Suprapubic skin (tissue), 4 donors: ENCODE measurements at regions not wholly inside any gene's neighbourhood (a gene's known extent, or its start where the extent isn't known, plus 50 kb on each side); places are given as distances from the start of the nearest gene placed in this dataset.

Source experiments
- DNase-seq, 2 donors: peaks; one replicate each; pipeline ENCODE4 v3.0.0-alpha.2; 2019; ENCODE audit warnings: low spot score in 2 of 2
- H3K27ac ChIP-seq: fragments of 200-600 bp; sonication (generic); one replicate; pipeline ENCODE4 v1.5.1; 2019
- H3K27me3 ChIP-seq: fragments of 200-600 bp; sonication (generic); one replicate; pipeline ENCODE4 v1.5.1; 2019
- H3K36me3 ChIP-seq: fragments of 200-600 bp; sonication (generic); one replicate; pipeline ENCODE4 v1.5.1; 2019
- H3K4me1 ChIP-seq: fragments of 200-600 bp; sonication (generic); one replicate; pipeline ENCODE4 v1.5.1; 2019
- H3K4me3 ChIP-seq: fragments of 200-600 bp; sonication (generic); one replicate; pipeline ENCODE4 v1.5.1; 2019; ENCODE audit warnings: mild to moderate bottlenecking
- H3K9me3 ChIP-seq: fragments of 200-600 bp; sonication (generic); one replicate; pipeline ENCODE4 v1.5.1; 2019
- CTCF ChIP-seq, 2 donors: fragments of 200-600 bp in 1 of 2; fragments of 450-650 bp in 1 of 2; sonication (generic) in 1 of 2; IDR thresholded peaks; one replicate each; pipeline ENCODE4 v1.5.1; 2016 to 2019; ENCODE audit warnings: antibody characterized with exemption in 2 of 2, mild to moderate bottlenecking in 1 of 2, moderate library complexity in 1 of 2
- EP300 ChIP-seq: sonication (generic); formaldehyde crosslinking; IDR thresholded peaks from one replicate; pipeline ENCODE4 v1.6.1; 2017; ENCODE audit warnings: antibody characterized with exemption
- POLR2A ChIP-seq, 2 donors: fragments of 450-650 bp; IDR thresholded peaks; one replicate each; pipeline ENCODE4 v1.6.1; 2017; ENCODE audit warnings: antibody characterized with exemption in 2 of 2, mild to moderate bottlenecking in 2 of 2, moderate library complexity in 2 of 2
- POLR2AphosphoS5 ChIP-seq, 3 donors: sonication (generic); formaldehyde crosslinking; IDR thresholded peaks; one replicate each; pipeline ENCODE4 v1.6.1; 2017; ENCODE audit warnings: antibody characterized with exemption in 3 of 3
- WGBS: methylation state at CpG from one replicate; pipeline ENCODE4 v1.1.5; 2018; 5-methylcytosine and 5-hydroxymethylcytosine counted together

- no peaks in the 10 kb centered on the region for H3K27me3 ChIP-seq
- WGBS = 56% methylated on average over 2 of the region's 2 CpGs
These were observed 177.7 kb upstream of the RAG2 start for GRCh38 chr11:36775756-36776155.

GRCh38 chr11:36775130-36775529 lies 177.1 kb upstream of the RAG2 start:
- peak overlapping the region; percentile 40 for H3K27ac ChIP-seq
- TF ChIP-seq CTCF (IDR thresholded peaks at IDR 0.05) (no peak), POLR2AphosphoS5 (IDR thresholded peaks at IDR 0.05) (no peak), POLR2A (IDR thresholded peaks at IDR 0.05) (no peak), EP300 (no peak)
- H3K9me3 ChIP-seq = no peaks in the 10 kb centered on the region
- H3K4me1 ChIP-seq = peaks cover 7% of the 10 kb centered on the region
- H3K36me3 ChIP-seq = no peaks in the 10 kb centered on the region
- H3K4me3 ChIP-seq = no peak overlapping the region
- no peaks in the 10 kb centered on the region for H3K27me3 ChIP-seq
- DNase-seq = no peak
- 44% methylated on average over 1 of the region's 1 CpG for WGBS

More at GRCh38 chr11:36775756-36776155, 177.7 kb upstream of the RAG2 start:
- no peak overlapping the region for H3K27ac ChIP-seq
- no peaks in the 10 kb centered on the region for H3K36me3 ChIP-seq
- TF ChIP-seq CTCF (IDR thresholded peaks at IDR 0.05) = no peak
- TF ChIP-seq EP300 = no peak
- TF ChIP-seq POLR2A (IDR thresholded peaks at IDR 0.05) = no peak
- no peak for TF ChIP-seq POLR2AphosphoS5 (IDR thresholded peaks at IDR 0.05)
- H3K4me1 ChIP-seq = peaks cover 7% of the 10 kb centered on the region
- no peaks in the 10 kb centered on the region for H3K9me3 ChIP-seq
- DNase-seq = no peak
- no peak overlapping the region for H3K4me3 ChIP-seq

GRCh38 chr11:36774603-36775002 lies 176.6 kb upstream of the RAG2 start:
- Histone ChIP-seq H3K4me3 (no peak overlapping the region), H3K4me1 (peaks cover 7% of the 10 kb centered on the region), H3K9me3 (no peaks in the 10 kb centered on the region), H3K36me3 (no peaks in the 10 kb centered on the region), H3K27ac (peak overlapping the region; percentile 40), H3K27me3 (no peaks in the 10 kb centered on the region)
- WGBS = 33% methylated on average over 1 of the region's 1 CpG
- no peak for DNase-seq
- TF ChIP-seq POLR2AphosphoS5 (IDR thresholded peaks at IDR 0.05) (no peak), POLR2A (IDR thresholded peaks at IDR 0.05) (no peak), EP300 (no peak)

GRCh38 chr11:36763187-36763586 lies 165.2 kb upstream of the RAG2 start:
- Histone ChIP-seq H3K9me3 (no peaks in the 10 kb centered on the region), H3K27me3 (no peaks in the 10 kb centered on the region), H3K4me1 (no peaks in the 10 kb centered on the region), H3K4me3 (no peak overlapping the region), H3K27ac (no peak overlapping the region), H3K36me3 (no peaks in the 10 kb centered on the region)
- DNase-seq = no peak
- no peak for TF ChIP-seq POLR2AphosphoS5 (IDR thresholded peaks at IDR 0.05)
- TF ChIP-seq CTCF (IDR thresholded peaks at IDR 0.05) = no peak
- no peak for TF ChIP-seq EP300
- TF ChIP-seq POLR2A (IDR thresholded peaks at IDR 0.05) = no peak
- WGBS = 38% methylated on average over 1 of the region's 1 CpG

- Histone ChIP-seq H3K4me1 (no peaks in the 10 kb centered on the region), H3K27ac (no peak overlapping the region), H3K36me3 (no peaks in the 10 kb centered on the region), H3K27me3 (peaks cover 4% of the 10 kb centered on the region), H3K9me3 (no peaks in the 10 kb centered on the region), H3K4me3 (no peak overlapping the region)
- no peak for TF ChIP-seq POLR2AphosphoS5 (IDR thresholded peaks at IDR 0.05)
- TF ChIP-seq CTCF (IDR thresholded peaks at IDR 0.05) = no peak
- TF ChIP-seq POLR2A (IDR thresholded peaks at IDR 0.05) = no peak
- TF ChIP-seq EP300 = no peak
- no peak for DNase-seq
These were observed 159.0 kb upstream of the RAG2 start for GRCh38 chr11:36757075-36757474.

GRCh38 chr11:36753960-36754359 lies 155.9 kb upstream of the RAG2 start:
- Histone ChIP-seq H3K4me1 (no peaks in the 10 kb centered on the region), H3K4me3 (no peak overlapping the region), H3K9me3 (no peaks in the 10 kb centered on the region), H3K27ac (no peak overlapping the region), H3K36me3 (no peaks in the 10 kb centered on the region), H3K27me3 (peaks cover 10% of the 10 kb centered on the region)
- TF ChIP-seq POLR2A (IDR thresholded peaks at IDR 0.05) (no peak), CTCF (IDR thresholded peaks at IDR 0.05) (no peak), EP300 (no peak), POLR2AphosphoS5 (IDR thresholded peaks at IDR 0.05) (no peak)
- 82% methylated on average over 6 of the region's 6 CpGs for WGBS
- DNase-seq = no peak
